Calu3 (cell line): ENCODE measurements at regions not wholly inside any gene's neighbourhood (a gene's known extent, or its start where the extent isn't known, plus 50 kb on each side); places are given as distances from the start of the nearest gene placed in this dataset.

ENCODE experiments used
- BruUV-seq: library from RNA; stranded (reverse); fragments of 400-500 nt; replicated peaks from 2 replicates; lab custom pipeline; 2021; lab: Mats Ljungman, UMichigan
- CTCF ChIA-PET: fragments of 300-600 bp; sonication (Branson Sonifier 250); formaldehyde crosslinking; loops from one replicate; lab custom pipeline; 2022; ENCODE audit warnings: antibody characterized with exemption; lab: Charles Lee
- DNase-seq: peaks from one replicate; pipeline ENCODE4 v3.0.0; 2022
- H3K27ac Mint-ChIP-seq: one replicate; pipeline ENCODE4 v1.8.0; 2022; ENCODE audit warnings: mixed read lengths; ENCODE audit not compliant: unreplicated experiment
- H3K27me3 Mint-ChIP-seq: one replicate; pipeline ENCODE4 v1.8.0; 2022; ENCODE audit warnings: mixed read lengths; ENCODE audit not compliant: unreplicated experiment
- H3K36me3 Mint-ChIP-seq: one replicate; pipeline ENCODE4 v1.8.0; 2022; ENCODE audit warnings: mild to moderate bottlenecking, moderate library complexity, mixed read lengths; ENCODE audit not compliant: insufficient read depth, unreplicated experiment
- H3K4me1 Mint-ChIP-seq: one replicate; pipeline ENCODE4 v1.8.0; 2022; ENCODE audit warnings: mild to moderate bottlenecking, low read depth, mixed read lengths; ENCODE audit not compliant: unreplicated experiment
- H3K4me3 Mint-ChIP-seq: one replicate; pipeline ENCODE4 v1.8.0; 2022; ENCODE audit warnings: mild to moderate bottlenecking, low read depth, moderate library complexity, mixed read lengths; ENCODE audit not compliant: unreplicated experiment
- H3K9me3 Mint-ChIP-seq: one replicate; pipeline ENCODE4 v1.8.0; 2022; ENCODE audit warnings: low read depth, mixed read lengths; ENCODE audit not compliant: unreplicated experiment
- CTCF ChIP-seq: fragments of 200-600 bp; IDR thresholded peaks from one replicate; pipeline ENCODE4 v1.8.0; 2022; ENCODE audit warnings: antibody characterized with exemption; ENCODE audit not compliant: unreplicated experiment
- intact Hi-C: fragments of 100-400 bp; cut with micrococcal nuclease; formaldehyde crosslinking; loops from one replicate; pipeline ENCODE4 v1.10.0; 2022; ENCODE audit not compliant: unreplicated experiment

- intact Hi-C loops: no loop called here
- Mint-ChIP-seq H3K27me3 (no peaks in the 10 kb centered on the region), H3K4me3 (no peak overlapping the region), H3K9me3 (no peaks in the 10 kb centered on the region), H3K27ac (no peak overlapping the region), H3K36me3 (no peaks in the 10 kb centered on the region), H3K4me1 (no peaks in the 10 kb centered on the region)
- no TSS peak for BruUV-seq
- TF ChIP-seq CTCF: no peak
- CTCF ChIA-PET: interaction anchor here (1.1 kb wide), 1 partner anchor 14 kb away, joined by 3 read pairs; no protein-coding TSS in a partner anchor
- no peak for DNase-seq
These were observed 82.8 kb downstream of the PPP4R3C start for GRCh38 chrX:27380163-27380845.

DNA sequence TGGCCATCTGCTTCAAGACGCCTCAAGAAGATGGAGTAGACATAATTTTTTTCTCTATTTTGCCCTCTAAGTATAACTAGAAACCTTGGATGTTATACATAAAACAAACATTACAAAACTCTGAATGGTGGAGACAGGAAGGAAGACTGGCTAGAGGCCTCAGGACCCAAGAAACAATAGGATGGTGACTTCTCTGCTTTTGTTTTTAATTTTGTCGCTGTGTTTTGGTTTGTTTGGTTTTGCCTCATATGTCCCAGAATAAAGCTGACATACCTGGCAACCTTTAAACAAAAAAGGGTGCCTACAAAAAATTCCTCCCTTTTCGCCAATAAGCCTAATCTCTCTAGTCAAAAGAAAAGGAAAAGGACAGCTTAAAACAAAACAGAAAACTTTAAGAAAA lies 109.1 kb downstream of the PPP4R3C start:
- TF ChIP-seq CTCF: no peak
- Mint-ChIP-seq H3K27ac (no peak overlapping the region), H3K4me3 (no peak overlapping the region), H3K27me3 (no peaks in the 10 kb centered on the region), H3K36me3 (no peaks in the 10 kb centered on the region), H3K4me1 (no peaks in the 10 kb centered on the region), H3K9me3 (no peaks in the 10 kb centered on the region)
- CTCF ChIA-PET: no interaction called here
- intact Hi-C loops: no loop called here
- BruUV-seq: no TSS peak
- no peak for DNase-seq

DNA sequence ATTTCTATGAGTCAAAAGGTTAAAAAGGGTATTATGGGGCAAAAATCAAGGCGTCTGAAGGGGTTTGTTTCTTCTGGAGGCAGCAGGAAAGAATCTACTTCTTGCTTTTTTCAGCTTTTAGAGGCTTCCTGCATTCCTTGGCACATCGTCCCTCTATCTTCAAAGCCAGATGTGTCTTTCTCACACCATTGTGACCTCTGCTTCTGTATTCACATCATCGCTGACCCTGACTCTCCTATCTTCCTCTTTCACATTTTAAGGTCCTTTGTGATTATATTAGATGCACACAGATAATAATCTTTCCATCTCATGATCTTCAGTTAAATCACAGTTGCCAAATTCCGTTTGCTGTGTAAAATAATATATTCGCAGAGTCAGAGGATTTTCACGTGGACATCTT lies 112.7 kb downstream of the PPP4R3C start:
- Mint-ChIP-seq H3K36me3 (no peaks in the 10 kb centered on the region), H3K27ac (no peak overlapping the region), H3K4me1 (no peaks in the 10 kb centered on the region), H3K4me3 (no peak overlapping the region), H3K9me3 (no peaks in the 10 kb centered on the region), H3K27me3 (no peaks in the 10 kb centered on the region)
- intact Hi-C loops: no loop called here
- no peak for TF ChIP-seq CTCF
- CTCF ChIA-PET: no interaction called here
- no TSS peak for BruUV-seq
- DNase-seq: no peak

GRCh38 chrX:27336466-27337091 lies 126.6 kb downstream of the PPP4R3C start:
- peak; percentile 61 for TF ChIP-seq CTCF
- no TSS peak for BruUV-seq
- Mint-ChIP-seq H3K27me3 (no peaks in the 10 kb centered on the region), H3K9me3 (no peaks in the 10 kb centered on the region), H3K27ac (no peak overlapping the region), H3K4me1 (no peaks in the 10 kb centered on the region), H3K4me3 (no peak overlapping the region), H3K36me3 (no peaks in the 10 kb centered on the region)
- DNase-seq: peak; percentile 38
- CTCF ChIA-PET: no interaction called here
- intact Hi-C loops: no loop called here
